ENCODE measurements at regions not wholly inside any gene's neighbourhood (a gene's known extent, or its start where the extent isn't known, plus 50 kb on each side); places are given as distances from the start of the nearest gene placed in this dataset.
"Not testable (repeated sequence)": the region's sequence is repeated elsewhere in the genome, so short reads cannot be mapped to it uniquely, and the experiment has no call there.

DNA sequence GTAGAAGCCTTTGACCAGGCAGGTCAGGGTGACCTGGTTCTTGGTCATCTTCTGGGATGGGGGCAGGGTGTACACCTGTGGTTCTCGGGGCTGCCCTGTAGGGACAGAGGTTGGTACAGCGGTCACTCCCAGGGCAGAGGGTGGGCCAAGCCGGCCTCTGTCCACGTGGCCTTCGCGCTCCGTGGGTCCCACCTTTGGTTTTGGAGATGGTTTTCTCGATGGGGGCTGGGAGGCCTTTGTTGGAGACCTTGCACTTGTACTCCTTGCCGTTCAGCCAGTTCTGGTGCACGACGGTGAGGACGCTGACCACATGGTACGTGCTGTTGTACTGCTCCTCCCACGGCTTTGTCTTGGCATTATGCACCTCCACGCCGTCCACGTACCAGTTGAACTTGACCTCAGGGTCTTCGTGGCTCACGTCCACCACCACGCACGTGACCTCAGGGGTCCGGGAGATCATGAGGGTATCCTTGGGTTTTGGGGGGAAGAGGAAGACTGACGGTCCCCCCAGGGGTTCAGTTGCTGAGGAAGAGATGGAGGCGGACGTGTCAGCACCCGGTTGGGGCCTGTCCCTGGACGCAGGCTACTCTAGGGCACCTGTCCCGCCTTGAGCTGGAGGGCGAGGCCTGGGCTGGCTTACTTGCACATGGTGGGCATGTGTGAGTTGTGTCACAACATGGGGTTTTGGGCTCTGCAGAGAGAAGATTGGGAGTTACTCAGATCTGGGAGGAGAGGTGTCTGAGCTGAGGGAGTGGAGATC lies 142.3 kb downstream of the TMEM121 start:
- H3K4me1 ChIP-seq (ENCODE audit: low read depth, poor library complexity, severe bottlenecking); H4K20me1 ChIP-seq (ENCODE audit: insufficient read depth); H3K36me3 ChIP-seq (ENCODE audit: insufficient read depth); H3K79me2 ChIP-seq (ENCODE audit: insufficient read depth, low read depth); H3K27me3 ChIP-seq (ENCODE audit: insufficient read depth, low read depth); H2AFZ ChIP-seq (ENCODE audit: low read depth); H3K27ac ChIP-seq; H3K4me3 ChIP-seq (IDR thresholded peaks at IDR 0.05; ENCODE audit: insufficient read depth, low read depth, low read length); H3K4me2 ChIP-seq; H3K9ac ChIP-seq: not testable (repeated sequence)

DNA sequence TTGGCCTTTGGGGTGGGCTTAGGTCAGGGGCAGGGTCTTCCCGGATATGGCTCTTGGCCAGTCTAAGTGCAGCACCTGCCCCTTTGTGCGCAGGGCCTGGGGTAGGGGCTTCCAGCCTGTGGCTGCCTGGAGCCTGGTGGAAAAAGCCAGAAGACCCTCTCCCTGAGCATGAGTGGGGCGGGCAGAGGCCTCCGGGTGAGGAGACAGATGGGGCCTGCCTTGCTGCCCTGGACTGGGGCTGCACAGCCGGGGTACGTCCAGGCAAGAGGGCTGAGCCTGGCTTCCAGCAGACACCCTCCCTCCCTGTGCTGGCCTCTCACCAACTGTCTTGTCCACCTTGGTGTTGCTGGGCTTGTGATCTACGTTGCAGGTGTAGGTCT lies 142.8 kb downstream of the TMEM121 start:
- H3K4me2 ChIP-seq; H3K9ac ChIP-seq; H4K20me1 ChIP-seq (ENCODE audit: insufficient read depth): not testable (repeated sequence)

DNA sequence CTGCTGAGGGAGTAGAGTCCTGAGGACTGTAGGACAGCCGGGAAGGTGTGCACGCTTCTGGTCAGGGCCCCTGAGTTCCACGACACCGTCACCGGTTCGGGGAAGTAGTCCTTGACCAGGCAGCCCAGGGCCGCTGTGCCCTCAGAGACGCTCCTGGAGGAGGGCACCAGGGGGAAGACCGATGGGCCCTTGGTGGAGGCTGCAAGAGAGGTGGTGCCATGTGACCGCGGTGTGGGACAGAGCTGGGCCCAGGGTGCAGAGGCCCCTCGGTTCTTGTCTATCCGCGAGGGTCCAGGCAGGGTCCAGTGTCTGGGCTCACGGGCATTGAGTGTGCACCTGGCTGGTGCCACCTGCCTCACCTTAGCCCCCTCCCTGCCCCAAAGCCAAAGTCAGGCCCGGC lies 143.3 kb downstream of the TMEM121 start:
- H3K79me2 ChIP-seq (ENCODE audit: insufficient read depth, low read depth); H3K4me1 ChIP-seq (ENCODE audit: low read depth, poor library complexity, severe bottlenecking); H3K27me3 ChIP-seq (ENCODE audit: insufficient read depth, low read depth); H3K9ac ChIP-seq; H4K20me1 ChIP-seq (ENCODE audit: insufficient read depth); H3K4me3 ChIP-seq (IDR thresholded peaks at IDR 0.05; ENCODE audit: insufficient read depth, low read depth, low read length); H2AFZ ChIP-seq (ENCODE audit: low read depth); H3K4me2 ChIP-seq; H3K36me3 ChIP-seq (ENCODE audit: insufficient read depth); H3K27ac ChIP-seq: not testable (repeated sequence)

More for the DNA sequence above, 142.8 kb downstream of the TMEM121 start:
- H3K27me3 ChIP-seq (ENCODE audit: insufficient read depth, low read depth); H3K27ac ChIP-seq; H2AFZ ChIP-seq (ENCODE audit: low read depth); H3K4me1 ChIP-seq (ENCODE audit: low read depth, poor library complexity, severe bottlenecking); H3K79me2 ChIP-seq (ENCODE audit: insufficient read depth, low read depth); H3K36me3 ChIP-seq (ENCODE audit: insufficient read depth); H3K4me3 ChIP-seq (IDR thresholded peaks at IDR 0.05; ENCODE audit: insufficient read depth, low read depth, low read length): not testable (repeated sequence)

DNA sequence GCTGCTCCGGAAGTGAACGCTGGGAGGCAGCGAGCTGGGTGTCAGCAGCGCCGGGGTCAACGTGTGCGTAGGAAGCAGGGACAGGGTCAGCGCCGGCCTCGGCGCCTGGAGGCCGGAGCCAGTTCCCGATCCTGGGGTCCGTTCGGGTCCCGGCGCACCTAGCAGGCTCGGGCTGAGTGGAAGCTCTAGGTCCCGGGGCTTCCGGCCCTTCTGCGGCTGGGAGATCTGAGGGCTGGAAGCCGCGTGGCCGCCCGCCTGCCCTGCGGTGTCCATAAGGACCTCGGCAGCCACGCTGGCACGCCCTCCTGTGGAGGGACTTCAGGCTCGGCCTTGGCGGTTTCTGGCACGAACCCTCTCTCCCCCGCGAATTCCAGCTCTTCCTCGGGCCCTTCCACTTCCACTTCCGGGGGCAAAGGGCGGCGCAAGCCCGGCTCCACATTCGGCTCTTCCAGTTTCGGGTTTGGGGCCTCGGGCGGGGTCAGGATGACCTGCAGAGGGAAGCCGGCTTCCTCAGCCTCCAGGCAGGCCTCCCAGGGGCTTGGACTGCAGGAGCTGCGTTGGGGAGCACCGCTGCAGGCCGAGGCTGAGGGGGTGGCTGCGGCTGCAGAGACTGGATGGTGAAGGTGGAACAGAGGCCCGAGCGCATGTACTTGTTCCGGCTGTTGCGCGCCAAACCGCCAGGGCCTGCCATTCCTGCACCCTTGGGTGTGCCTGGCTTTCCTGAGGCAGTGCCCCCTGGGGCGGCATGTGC lies 146.2 kb downstream of the TMEM121 start:
- not testable (repeated sequence) for H3K27ac ChIP-seq; H3K4me3 ChIP-seq (IDR thresholded peaks at IDR 0.05; ENCODE audit: insufficient read depth, low read depth, low read length); H3K9ac ChIP-seq; H3K79me2 ChIP-seq (ENCODE audit: insufficient read depth, low read depth); H3K4me1 ChIP-seq (ENCODE audit: low read depth, poor library complexity, severe bottlenecking); H4K20me1 ChIP-seq (ENCODE audit: insufficient read depth); H3K4me2 ChIP-seq; H3K27me3 ChIP-seq (ENCODE audit: insufficient read depth, low read depth); H3K36me3 ChIP-seq (ENCODE audit: insufficient read depth); H2AFZ ChIP-seq (ENCODE audit: low read depth)

DNA sequence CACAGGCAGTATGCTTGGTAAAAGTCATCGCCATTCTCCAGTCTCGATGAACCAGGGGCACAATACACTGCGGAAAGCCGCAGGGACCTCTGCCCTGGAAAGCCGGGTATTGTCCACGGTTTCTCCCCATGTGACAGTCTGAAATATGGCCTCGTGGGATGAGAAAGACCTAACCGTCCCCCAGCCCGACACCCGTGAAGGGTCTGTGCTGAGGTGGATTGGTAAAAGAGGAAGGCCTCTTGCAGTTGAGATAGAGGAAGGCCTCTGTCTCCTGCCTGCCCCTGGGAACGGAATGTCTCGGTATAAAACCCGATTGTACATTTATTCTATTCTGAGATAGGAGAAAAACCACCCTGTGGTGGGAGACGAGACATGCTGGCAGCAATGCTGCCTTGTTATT lies 149.1 kb downstream of the TMEM121 start:
- not testable (repeated sequence) for H3K4me2 ChIP-seq; H3K9ac ChIP-seq; H3K79me2 ChIP-seq (ENCODE audit: insufficient read depth, low read depth); H4K20me1 ChIP-seq (ENCODE audit: insufficient read depth); H3K36me3 ChIP-seq (ENCODE audit: insufficient read depth); H3K27me3 ChIP-seq (ENCODE audit: insufficient read depth, low read depth); H3K27ac ChIP-seq; H3K4me1 ChIP-seq (ENCODE audit: low read depth, poor library complexity, severe bottlenecking); H3K4me3 ChIP-seq (IDR thresholded peaks at IDR 0.05; ENCODE audit: insufficient read depth, low read depth, low read length); H2AFZ ChIP-seq (ENCODE audit: low read depth)

DNA sequence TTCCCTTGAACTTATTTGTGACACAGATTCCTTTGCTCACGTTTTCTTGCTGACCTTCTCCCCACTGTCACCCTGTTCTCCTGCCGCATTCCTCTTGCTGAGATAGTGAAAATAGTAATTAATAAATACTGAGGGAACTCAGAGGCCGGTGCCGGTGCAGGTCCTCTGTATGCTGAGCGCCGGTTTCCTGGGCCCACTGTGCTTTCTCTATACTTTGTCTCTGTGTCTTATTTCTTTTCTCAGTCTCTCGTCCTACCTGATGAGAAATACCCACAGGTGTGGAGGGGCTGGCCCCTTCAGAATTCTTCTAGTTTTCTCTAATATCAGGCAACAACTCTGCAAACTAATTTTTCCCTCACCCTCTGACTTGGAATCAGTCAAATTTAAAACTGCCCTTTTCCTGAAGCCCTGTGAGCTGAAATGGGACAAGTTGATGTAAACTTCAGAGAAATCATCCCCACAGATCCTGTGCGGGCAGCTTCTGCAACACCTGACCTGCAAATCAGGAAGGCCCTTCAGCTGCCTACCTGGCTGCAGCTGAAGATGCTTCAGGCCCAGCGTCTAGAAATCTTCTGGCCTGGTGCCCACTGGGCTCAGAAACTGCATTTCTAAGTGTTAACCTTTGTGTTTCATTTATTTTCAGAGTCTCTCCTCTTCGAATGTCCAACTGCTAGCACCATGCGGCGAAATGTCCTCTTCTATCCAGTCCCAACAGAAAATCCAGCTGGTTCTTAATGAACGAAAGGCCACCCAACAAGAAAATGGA lies 149.7 kb downstream of the TMEM121 start:
- not testable (repeated sequence) for H3K9ac ChIP-seq; H3K27ac ChIP-seq; H3K79me2 ChIP-seq (ENCODE audit: insufficient read depth, low read depth); H3K27me3 ChIP-seq (ENCODE audit: insufficient read depth, low read depth); H3K4me3 ChIP-seq (IDR thresholded peaks at IDR 0.05; ENCODE audit: insufficient read depth, low read depth, low read length); H3K36me3 ChIP-seq (ENCODE audit: insufficient read depth); H3K4me2 ChIP-seq; H4K20me1 ChIP-seq (ENCODE audit: insufficient read depth); H3K4me1 ChIP-seq (ENCODE audit: low read depth, poor library complexity, severe bottlenecking); H2AFZ ChIP-seq (ENCODE audit: low read depth)

DNA sequence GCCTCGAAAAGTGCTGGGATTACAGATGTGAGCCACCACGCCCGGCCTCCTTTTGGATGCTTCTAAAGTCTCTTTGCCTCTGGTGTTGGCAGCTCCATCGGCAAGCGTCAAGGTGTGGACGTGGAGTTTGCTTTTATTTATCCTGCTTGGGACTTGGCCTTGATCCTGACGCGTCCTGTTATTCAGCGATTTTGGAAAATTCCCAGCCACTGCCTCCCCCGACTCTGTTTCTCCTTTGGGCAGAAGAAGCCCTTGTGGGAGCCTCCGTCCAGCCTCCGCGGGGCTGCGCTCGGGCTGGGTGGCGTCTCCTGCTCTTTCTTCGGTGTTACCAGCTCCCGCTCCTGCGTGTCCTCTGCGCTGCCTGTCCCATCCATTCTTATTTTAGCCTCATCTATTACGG lies 151.7 kb downstream of the TMEM121 start:
- not testable (repeated sequence) for H3K27me3 ChIP-seq (ENCODE audit: insufficient read depth, low read depth); H3K4me2 ChIP-seq; H3K9ac ChIP-seq; H3K4me3 ChIP-seq (IDR thresholded peaks at IDR 0.05; ENCODE audit: insufficient read depth, low read depth, low read length); H3K4me1 ChIP-seq (ENCODE audit: low read depth, poor library complexity, severe bottlenecking); H4K20me1 ChIP-seq (ENCODE audit: insufficient read depth); H3K79me2 ChIP-seq (ENCODE audit: insufficient read depth, low read depth); H3K27ac ChIP-seq; H3K36me3 ChIP-seq (ENCODE audit: insufficient read depth); H2AFZ ChIP-seq (ENCODE audit: low read depth)

DNA sequence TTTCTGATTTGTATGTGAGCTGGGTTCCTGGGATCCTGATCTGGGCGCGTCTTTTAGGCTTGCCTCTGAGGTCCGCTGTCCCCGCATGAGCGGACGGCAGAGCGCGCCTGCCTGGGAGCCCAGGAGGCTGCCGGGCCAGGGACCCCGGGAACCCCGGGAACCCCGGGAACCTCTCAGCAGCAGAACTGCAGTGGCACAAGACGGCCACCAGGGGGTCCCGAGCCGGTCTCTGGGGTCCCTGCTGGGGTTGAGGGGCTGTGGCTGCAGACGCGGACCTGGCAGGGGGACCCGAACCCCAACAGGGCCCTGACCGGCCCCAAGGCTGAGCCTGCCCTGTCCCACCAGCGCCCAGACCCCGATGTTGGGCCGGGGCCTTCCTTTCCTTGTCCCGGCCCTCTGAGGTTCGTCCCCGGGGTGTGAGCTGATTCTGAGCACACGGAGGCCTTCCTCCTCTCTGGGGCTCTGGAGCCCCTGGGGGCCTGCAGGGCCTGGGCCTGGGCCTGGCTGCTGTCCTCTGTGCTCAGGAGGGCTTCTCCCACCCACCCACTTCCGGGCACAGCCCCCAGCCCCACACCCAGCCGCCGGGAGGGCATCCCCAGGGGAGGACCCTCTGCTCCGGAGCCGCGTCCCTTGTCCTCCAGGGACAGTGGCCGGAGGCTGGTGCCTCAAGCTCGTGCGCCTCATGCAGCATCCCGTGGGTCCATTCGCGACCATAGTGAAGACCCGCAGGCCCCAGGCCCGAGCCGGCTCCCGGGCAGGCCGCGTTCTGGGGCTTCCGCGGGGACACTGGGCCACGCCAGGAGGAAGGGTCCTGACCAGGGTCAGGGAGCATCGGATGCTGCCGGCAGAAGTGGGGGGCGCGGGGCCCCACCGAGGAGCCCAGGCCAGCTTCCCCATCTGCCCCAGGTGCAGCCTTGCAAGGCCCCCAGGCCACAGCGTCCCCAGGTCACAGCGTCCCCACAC lies 152.9 kb downstream of the TMEM121 start:
- H3K27me3 ChIP-seq (ENCODE audit: insufficient read depth, low read depth); H4K20me1 ChIP-seq (ENCODE audit: insufficient read depth); H2AFZ ChIP-seq (ENCODE audit: low read depth); H3K36me3 ChIP-seq (ENCODE audit: insufficient read depth); H3K27ac ChIP-seq; H3K4me2 ChIP-seq; H3K4me3 ChIP-seq (IDR thresholded peaks at IDR 0.05; ENCODE audit: insufficient read depth, low read depth, low read length); H3K79me2 ChIP-seq (ENCODE audit: insufficient read depth, low read depth); H3K4me1 ChIP-seq (ENCODE audit: low read depth, poor library complexity, severe bottlenecking): not testable (repeated sequence)
- H3K9ac ChIP-seq, result peak overlapping the region; percentile 39

DNA sequence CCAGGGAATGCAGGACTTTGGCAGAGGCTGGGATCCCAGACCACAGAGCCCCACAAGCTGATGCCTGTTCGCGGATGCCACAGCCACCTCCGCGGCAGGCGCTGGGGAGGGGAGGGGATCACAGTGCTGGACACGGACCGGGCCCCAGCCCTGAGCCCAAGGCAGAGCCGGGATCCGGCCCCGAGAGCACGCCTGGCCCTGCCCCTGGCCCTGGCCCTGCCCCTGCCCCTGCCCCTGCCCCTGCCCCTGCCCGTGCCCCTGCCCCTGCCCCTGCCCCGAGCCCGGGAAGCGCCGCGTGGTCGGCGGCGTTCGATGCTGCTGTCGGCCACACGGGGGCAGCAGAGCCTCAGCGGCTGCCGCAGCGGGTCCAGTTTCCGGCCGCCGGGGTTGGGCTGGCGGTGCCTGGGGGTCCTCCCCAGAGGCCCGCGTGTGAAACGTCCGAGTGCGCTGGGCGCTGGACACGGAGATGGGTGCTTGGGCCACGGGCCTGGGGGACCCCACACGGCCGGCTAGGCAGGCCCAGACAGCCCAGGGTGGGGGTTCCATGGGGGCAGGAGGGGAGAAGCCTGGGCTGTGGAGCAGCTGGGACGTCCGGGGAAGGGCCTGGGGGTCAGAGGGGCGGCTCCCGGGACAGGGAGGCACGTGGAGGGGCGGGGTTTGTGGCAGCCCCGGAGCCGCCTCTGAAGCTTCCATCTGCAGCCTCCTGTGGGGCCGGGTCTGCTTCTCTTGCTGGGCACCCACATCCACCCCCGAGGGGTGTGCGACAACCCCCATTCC lies 153.8 kb downstream of the TMEM121 start:
- peak overlapping the region; percentile 39 for H3K9ac ChIP-seq
- H3K27ac ChIP-seq; H3K4me2 ChIP-seq; H3K36me3 ChIP-seq (ENCODE audit: insufficient read depth); H2AFZ ChIP-seq (ENCODE audit: low read depth); H4K20me1 ChIP-seq (ENCODE audit: insufficient read depth); H3K4me3 ChIP-seq (IDR thresholded peaks at IDR 0.05; ENCODE audit: insufficient read depth, low read depth, low read length); H3K4me1 ChIP-seq (ENCODE audit: low read depth, poor library complexity, severe bottlenecking); H3K27me3 ChIP-seq (ENCODE audit: insufficient read depth, low read depth); H3K79me2 ChIP-seq (ENCODE audit: insufficient read depth, low read depth): not testable (repeated sequence)
